GM10266 (cell line): ENCODE measurements at regions not wholly inside any gene's neighbourhood (a gene's known extent, or its start where the extent isn't known, plus 50 kb on each side); places are given as distances from the start of the nearest gene placed in this dataset.

Experiments
- DNase-seq: peaks from one replicate; pipeline ENCODE4 v3.0.0; 2012; ENCODE audit errors: extremely low spot score
- TF ChIP-seq, protein P1 (sequence below): IDR thresholded peaks from 2 replicates; pipeline ENCODE4 v1.5.1; 2012; ENCODE audit warnings: mild to moderate bottlenecking, low read depth; ENCODE audit not compliant: control insufficient read depth, insufficient read depth; ENCODE audit errors: missing control alignments

DNA sequence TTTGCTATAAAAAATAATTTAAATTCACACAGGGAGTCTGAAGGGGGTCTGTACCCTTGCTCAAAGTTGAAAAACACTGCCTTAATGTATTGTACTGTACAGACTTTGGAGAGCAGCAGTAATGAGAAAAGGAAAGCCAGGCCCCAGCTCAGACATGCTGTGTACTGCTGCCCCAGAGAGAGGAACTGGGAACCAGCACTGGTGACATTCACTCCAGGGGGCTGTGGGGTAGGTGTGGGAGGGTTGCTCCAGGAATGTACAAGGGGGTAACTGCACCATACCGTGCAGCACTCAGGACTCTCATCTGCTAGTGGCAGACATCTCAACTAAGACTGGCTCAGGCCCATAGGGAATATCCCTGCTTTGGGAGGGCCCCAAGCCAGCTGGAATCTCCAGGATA lies 146.0 kb upstream of the RMP24 start:
- DNase-seq = no peak
- TF ChIP-seq, protein P1, sequence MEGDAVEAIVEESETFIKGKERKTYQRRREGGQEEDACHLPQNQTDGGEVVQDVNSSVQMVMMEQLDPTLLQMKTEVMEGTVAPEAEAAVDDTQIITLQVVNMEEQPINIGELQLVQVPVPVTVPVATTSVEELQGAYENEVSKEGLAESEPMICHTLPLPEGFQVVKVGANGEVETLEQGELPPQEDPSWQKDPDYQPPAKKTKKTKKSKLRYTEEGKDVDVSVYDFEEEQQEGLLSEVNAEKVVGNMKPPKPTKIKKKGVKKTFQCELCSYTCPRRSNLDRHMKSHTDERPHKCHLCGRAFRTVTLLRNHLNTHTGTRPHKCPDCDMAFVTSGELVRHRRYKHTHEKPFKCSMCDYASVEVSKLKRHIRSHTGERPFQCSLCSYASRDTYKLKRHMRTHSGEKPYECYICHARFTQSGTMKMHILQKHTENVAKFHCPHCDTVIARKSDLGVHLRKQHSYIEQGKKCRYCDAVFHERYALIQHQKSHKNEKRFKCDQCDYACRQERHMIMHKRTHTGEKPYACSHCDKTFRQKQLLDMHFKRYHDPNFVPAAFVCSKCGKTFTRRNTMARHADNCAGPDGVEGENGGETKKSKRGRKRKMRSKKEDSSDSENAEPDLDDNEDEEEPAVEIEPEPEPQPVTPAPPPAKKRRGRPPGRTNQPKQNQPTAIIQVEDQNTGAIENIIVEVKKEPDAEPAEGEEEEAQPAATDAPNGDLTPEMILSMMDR = no peak

DNA sequence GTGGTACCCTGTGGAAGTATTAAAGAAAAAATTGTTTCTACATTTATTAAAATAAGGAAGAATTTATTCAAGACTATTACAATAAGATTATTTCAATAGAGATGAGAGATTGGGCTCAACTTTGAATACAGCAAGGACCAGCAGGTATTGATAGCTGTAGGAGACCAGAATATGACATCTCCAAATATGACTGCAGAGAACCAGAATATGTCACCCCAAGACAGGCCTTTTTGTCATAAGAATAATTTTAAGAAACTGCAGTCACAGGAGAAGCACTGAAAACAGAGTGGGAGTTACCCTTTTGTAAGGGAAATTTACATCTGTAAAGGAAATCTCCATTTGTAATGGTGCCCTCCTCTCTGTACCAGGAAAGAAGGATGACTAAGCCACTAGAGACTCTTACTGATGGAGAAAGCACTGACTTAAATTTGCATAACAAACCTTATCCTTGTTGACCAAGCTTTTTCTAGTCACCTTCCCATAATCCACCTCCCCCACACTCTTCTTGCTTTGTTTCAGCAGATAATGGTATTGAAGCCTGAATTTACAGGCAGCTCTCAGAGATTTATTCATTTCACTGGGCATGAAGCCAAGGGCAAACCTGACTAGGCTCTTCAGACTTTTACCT lies 145.1 kb upstream of the RMP24 start:
- TF ChIP-seq, protein P1 = no peak
- no peak for DNase-seq

DNA sequence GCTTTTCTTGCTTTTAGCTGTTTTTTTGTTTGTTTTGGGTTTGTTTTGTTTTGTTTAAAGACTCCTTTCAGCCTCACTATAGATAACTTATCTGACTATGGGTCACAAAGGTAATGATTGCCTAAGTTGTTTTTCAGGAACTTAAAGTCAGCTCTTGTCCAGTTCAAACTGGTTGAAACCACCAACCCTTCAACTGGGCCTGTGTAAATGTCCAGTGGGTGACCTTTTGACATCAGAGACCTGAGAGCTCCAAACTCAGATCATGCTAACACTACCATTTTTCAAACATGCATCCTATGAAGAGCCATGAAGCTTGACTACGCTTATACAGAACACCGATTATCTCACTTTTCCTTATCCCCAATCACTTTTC lies 144.6 kb upstream of the RMP24 start:
- no peak for DNase-seq
- TF ChIP-seq, protein P1 = no peak

DNA sequence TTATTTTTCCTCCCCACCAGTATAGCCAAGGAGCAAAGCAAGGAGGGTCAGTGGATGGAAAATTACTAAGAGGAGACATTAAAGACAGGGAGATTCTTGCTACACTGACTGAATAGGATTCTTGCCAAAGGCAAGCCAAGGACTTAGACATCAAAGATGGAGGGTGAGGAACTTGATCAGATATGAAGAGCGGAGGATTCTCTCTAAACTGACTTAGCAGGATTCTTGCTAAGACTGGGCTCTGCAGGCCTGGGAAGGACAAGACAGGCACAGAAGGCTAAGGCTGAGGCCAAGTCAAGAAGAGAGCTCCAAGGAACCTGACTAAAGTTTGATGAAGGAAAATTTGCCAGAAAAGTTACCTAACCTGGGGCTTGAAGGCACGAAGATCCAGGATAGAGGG lies 143.9 kb upstream of the RMP24 start:
- DNase-seq = no peak
- TF ChIP-seq, protein P1 = no peak

DNA sequence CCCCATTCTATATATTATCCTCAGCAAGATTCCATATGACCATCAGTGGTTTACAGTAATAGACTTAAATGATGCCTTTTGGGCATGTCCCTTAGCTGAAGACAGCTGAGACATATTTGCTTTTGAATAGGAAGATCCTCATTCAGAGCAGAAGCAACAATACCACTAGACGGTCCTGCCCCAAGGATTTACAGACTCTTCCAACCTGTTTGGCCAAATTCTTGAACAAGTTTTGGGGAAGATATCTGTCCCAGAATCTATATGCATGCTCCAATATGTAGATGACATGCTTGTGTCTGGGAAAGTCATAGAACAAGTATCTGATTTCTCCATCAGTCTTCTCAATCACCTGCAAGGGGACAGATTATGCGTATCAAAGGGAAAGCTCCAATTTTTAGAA lies 137.1 kb upstream of the RMP24 start:
- DNase-seq = no peak
- TF ChIP-seq, protein P1 = no peak

DNA sequence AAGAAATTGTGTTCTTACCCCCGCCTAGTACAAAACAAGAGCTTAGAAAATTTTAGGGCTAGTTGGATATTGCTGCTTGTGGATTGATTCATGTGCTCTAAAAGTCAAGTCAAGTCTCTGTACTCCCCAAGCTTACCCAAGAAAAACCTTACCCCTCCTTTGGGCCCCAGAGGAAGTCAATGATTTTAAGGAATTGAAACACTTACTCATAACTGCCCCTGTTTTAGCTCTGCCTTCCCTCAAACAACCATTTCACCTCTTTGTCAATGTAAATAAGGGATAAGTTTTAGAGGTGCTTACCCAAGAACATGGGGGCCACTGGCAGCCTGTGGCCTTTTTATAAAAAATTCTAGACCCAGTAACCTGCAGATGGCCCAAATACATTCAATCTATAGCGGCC lies 136.6 kb upstream of the RMP24 start:
- DNase-seq = no peak
- TF ChIP-seq, protein P1 = no peak

DNA sequence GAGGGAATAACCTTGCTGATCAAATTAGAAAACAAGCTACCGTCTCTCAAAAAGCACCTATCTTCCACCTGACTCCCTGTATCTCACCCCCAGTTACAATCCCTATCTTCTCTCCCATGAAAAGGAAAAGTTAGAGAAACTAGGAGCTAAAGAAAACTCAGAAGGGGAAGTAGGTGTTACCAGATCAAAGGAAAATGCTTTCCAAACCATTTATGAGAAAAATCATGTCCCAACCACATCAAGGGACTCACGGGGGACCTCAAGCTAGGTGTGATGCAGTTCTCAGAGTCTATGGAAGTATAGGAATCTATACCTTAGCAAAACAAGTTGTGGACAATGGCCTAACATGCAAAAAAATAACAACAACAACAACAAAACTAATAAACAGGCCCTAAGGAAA lies 135.5 kb upstream of the RMP24 start:
- TF ChIP-seq, protein P1 = no peak
- no peak for DNase-seq
